ENCODE measurements at regions not wholly inside any gene's neighbourhood (a gene's known extent, or its start where the extent isn't known, plus 50 kb on each side); places are given as distances from the start of the nearest gene placed in this dataset.

- H3K27me3 Mint-ChIP-seq = peaks cover 5% of the 10 kb centered on the region
- H3K9me3 Mint-ChIP-seq = no peaks in the 10 kb centered on the region
- intact Hi-C loops (cut with micrococcal nuclease) = no loop called here
- no peak overlapping the region for H3K4me3 Mint-ChIP-seq
- POLR2A ChIA-PET = interaction anchor here (0.7 kb wide), 1 partner anchor 13 kb away, joined by 3 read pairs; no protein-coding TSS in a partner anchor
- no peaks in the 10 kb centered on the region for H3K4me1 Mint-ChIP-seq (ENCODE audit: low read depth)
- ATAC-seq (no peak), DNase-seq (no peak)
- no peak overlapping the region for H3K27ac Mint-ChIP-seq
- no peak for TF ChIP-seq CTCF (IDR thresholded peaks at IDR 0.05)
- H3K36me3 Mint-ChIP-seq (ENCODE audit: low read depth) = no peaks in the 10 kb centered on the region
- CTCF ChIA-PET = interaction anchor here (1.4 kb wide), 1 partner anchor 14 kb away, joined by 3 read pairs; no protein-coding TSS in a partner anchor
These were observed 573.9 kb downstream of the GATA3 start for GRCh38 chr10:8628351-8628750.

GRCh38 chr10:8633909-8634308 lies 579.4 kb downstream of the GATA3 start:
- ATAC-seq (no peak), DNase-seq (no peak)
- Mint-ChIP-seq H3K4me1 (ENCODE audit: low read depth) (no peaks in the 10 kb centered on the region), H3K9me3 (no peaks in the 10 kb centered on the region), H3K27ac (no peak overlapping the region), H3K36me3 (ENCODE audit: low read depth) (no peaks in the 10 kb centered on the region), H3K4me3 (no peak overlapping the region), H3K27me3 (peaks cover 3% of the 10 kb centered on the region)
- intact Hi-C loops (cut with micrococcal nuclease) = no loop called here
- no peak for TF ChIP-seq CTCF (IDR thresholded peaks at IDR 0.05)
- ChIA-PET CTCF (no interaction called here), POLR2A (no interaction called here)

- ATAC-seq (no peak), DNase-seq (no peak)
- Mint-ChIP-seq H3K4me3 (no peak overlapping the region), H3K4me1 (ENCODE audit: low read depth) (no peaks in the 10 kb centered on the region), H3K36me3 (ENCODE audit: low read depth) (no peaks in the 10 kb centered on the region), H3K27me3 (no peaks in the 10 kb centered on the region), H3K9me3 (no peaks in the 10 kb centered on the region), H3K27ac (no peak overlapping the region)
- intact Hi-C loops (cut with micrococcal nuclease) = no loop called here
- no peak for TF ChIP-seq CTCF (IDR thresholded peaks at IDR 0.05)
- ChIA-PET POLR2A (no interaction called here), CTCF (no interaction called here)
These were observed 581.9 kb downstream of the GATA3 start for GRCh38 chr10:8636371-8636770.

GRCh38 chr10:8637640-8638039 lies 583.2 kb downstream of the GATA3 start:
- ATAC-seq = no peak
- POLR2A ChIA-PET = no interaction called here
- no peaks in the 10 kb centered on the region for H3K36me3 Mint-ChIP-seq (ENCODE audit: low read depth)

GRCh38 chr10:8638088-8638672 lies 583.7 kb downstream of the GATA3 start:
- intact Hi-C loops (cut with micrococcal nuclease) = no loop called here
- no peak for TF ChIP-seq CTCF (IDR thresholded peaks at IDR 0.05)
- H3K9me3 Mint-ChIP-seq = peaks cover 9% of the 10 kb centered on the region
- ATAC-seq (no peak), DNase-seq (no peak)
- H3K4me1 Mint-ChIP-seq (ENCODE audit: low read depth) = no peaks in the 10 kb centered on the region
- H3K27ac Mint-ChIP-seq = no peak overlapping the region
- H3K4me3 Mint-ChIP-seq = no peak overlapping the region
- no peaks in the 10 kb centered on the region for H3K36me3 Mint-ChIP-seq (ENCODE audit: low read depth)
- CTCF ChIA-PET = no interaction called here
- POLR2A ChIA-PET = no interaction called here
- peaks cover 1% of the 10 kb centered on the region for H3K27me3 Mint-ChIP-seq

More at GRCh38 chr10:8637640-8638039, 583.2 kb downstream of the GATA3 start:
- no peak for DNase-seq
- no peak overlapping the region for H3K27ac Mint-ChIP-seq
- H3K27me3 Mint-ChIP-seq = no peaks in the 10 kb centered on the region
- TF ChIP-seq CTCF (IDR thresholded peaks at IDR 0.05) = no peak
- no peak overlapping the region for H3K4me3 Mint-ChIP-seq
- H3K4me1 Mint-ChIP-seq (ENCODE audit: low read depth) = no peaks in the 10 kb centered on the region
- intact Hi-C loops (cut with micrococcal nuclease) = no loop called here
- CTCF ChIA-PET = no interaction called here
- peaks cover 7% of the 10 kb centered on the region for H3K9me3 Mint-ChIP-seq

Data from activated CD8-positive, alpha-beta T cell treated with anti-CD3 and anti-CD28 coated beads for 36 hours (primary cell).